CD4-positive, alpha-beta T cell treated with Interleukin-1 beta for 1 hour (primary cell): ENCODE measurements at regions not wholly inside any gene's neighbourhood (a gene's known extent, or its start where the extent isn't known, plus 50 kb on each side); places are given as distances from the start of the nearest gene placed in this dataset.

ENCODE experiments used
- DNase-seq, 2 donors: peaks; one replicate each; pipeline ENCODE4 v3.0.0-alpha.2; 2020 to 2022

DNA sequence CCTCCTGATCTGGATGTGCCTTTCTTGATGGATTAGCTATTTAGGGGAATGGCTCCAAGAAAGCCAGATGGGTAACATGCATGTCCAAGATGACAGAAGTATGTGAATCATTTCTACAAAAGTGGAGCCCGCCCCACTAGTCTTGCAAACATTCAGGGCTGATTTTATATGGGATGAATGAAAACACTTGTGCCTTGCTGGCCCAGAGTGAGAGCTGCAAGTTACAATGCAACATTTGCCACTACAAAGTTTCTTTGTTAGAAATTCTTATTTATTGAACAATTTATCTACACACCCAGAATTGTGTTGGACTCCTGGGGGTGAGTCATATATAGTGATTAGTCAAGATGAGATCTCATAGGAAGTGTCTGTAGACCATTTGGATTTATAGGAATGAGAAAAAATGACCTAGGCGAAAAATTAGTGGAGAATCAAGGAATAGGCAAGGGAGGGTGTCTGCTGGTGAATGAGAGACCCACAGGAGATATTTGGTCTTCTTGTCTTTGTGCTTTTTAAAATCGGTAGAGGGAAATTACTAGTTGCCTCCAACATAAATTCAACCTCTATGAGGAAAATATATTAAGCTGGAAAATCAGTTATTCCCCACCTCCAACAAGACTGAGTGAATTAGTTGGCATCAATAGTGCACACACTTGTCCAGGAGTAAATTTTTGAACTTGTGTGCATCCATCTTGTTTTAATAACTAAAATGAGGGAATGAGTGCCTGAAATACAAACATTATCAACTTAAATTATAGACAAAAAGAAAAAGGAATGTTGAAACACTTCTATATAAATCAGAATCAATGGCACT lies 53.5 kb upstream of the DCBLD2 start:
- no peak for DNase-seq

DNA sequence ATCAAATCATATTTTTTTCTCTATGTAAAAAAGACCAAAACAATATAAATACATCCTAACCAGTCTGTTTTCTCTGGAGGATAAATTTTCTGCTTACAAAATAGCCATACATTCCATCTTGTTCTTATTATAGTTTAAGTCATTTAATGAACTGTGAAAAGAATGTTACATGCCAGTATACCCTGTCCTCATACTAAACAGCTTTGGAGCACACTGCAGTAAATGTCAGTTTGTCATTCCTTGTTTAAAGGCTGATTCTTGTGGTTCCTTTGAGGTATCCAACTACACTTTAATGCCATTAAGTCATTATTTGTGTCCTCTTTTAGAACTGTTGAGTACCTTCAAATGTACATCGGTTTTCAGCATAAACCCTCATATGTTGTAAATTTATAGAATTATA lies 52.7 kb upstream of the DCBLD2 start:
- no peak for DNase-seq

DNA sequence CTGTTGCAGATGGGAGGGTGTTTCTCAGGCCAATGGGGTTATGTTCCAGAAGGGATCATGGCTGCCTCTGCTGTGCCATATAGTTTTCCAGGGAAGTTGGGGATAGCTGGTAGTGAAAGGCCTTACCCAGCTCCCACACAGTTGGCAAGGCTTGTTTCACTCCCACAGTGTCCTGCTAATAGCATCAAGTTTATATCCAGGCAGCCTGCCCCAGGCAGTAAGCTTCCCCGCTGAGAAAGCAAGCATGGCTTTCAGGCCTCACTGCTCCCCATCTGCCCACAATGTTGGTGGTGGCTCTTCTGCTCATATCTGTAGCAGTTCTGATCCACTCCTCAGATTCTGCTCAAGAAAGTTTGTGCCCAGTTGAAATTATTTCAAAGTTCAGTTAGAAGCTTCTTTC lies 50.9 kb upstream of the DCBLD2 start:
- DNase-seq: no peak
